PC-9 (cell line): ENCODE measurements at regions not wholly inside any gene's neighbourhood (a gene's known extent, or its start where the extent isn't known, plus 50 kb on each side); places are given as distances from the start of the nearest gene placed in this dataset.

ENCODE experiments used
- BruUV-seq: library from RNA; stranded (reverse); fragments of 400-500 nt; replicated peaks from 2 replicates; lab custom pipeline; 2021; lab: Mats Ljungman, UMichigan
- CTCF ChIA-PET: fragments of 300-600 bp; sonication (Branson Sonifier 250); formaldehyde crosslinking; loops from one replicate; lab custom pipeline; 2022; ENCODE audit warnings: antibody characterized with exemption; lab: Charles Lee
- POLR2A ChIA-PET: fragments of 300-600 bp; sonication (Branson Sonifier 250); formaldehyde crosslinking; loops from one replicate; lab custom pipeline; 2022; ENCODE audit warnings: antibody characterized with exemption; ENCODE audit not compliant: unreplicated experiment; lab: Charles Lee
- DNase-seq, 2 experiments: peaks; one replicate each; pipeline versions ENCODE4 v3.0.0 to v3.0.0-alpha.2; 2015 to 2022; ENCODE audit warnings: mixed read lengths in 1 of 2
- H2AFZ ChIP-seq: fragments of 200-600 bp; sonication (generic); 2 replicates; pipeline ENCODE4 v1.8.1; 2017; ENCODE audit warnings: antibody characterized with exemption
- H3F3A ChIP-seq: fragments of 200-600 bp; sonication (generic); 2 replicates; pipeline ENCODE4 v1.8.1; 2017; ENCODE audit warnings: antibody characterized with exemption, mild to moderate bottlenecking, low read depth; ENCODE audit not compliant: insufficient read depth
- H3K27ac ChIP-seq: fragments of 200-600 bp; sonication (generic); 2 replicates; pipeline ENCODE4 v1.6.1; 2016; ENCODE audit warnings: mixed run types
- H3K27me3 ChIP-seq: fragments of 200-600 bp; sonication (generic); 2 replicates; pipeline ENCODE4 v1.6.1; 2016; ENCODE audit warnings: low read depth, mixed run types; ENCODE audit not compliant: insufficient read depth
- H3K36me3 ChIP-seq: fragments of 200-600 bp; sonication (generic); 2 replicates; pipeline ENCODE4 v1.6.1; 2016; ENCODE audit warnings: low read depth, mixed run types
- H3K4me1 ChIP-seq: fragments of 200-600 bp; sonication (generic); replicated peaks from 2 replicates; pipeline ENCODE4 v1.6.1; 2016; ENCODE audit warnings: mixed run types; ENCODE audit not compliant: insufficient read depth
- H3K4me2 ChIP-seq: fragments of 200-600 bp; sonication (generic); 2 replicates; pipeline ENCODE4 v1.6.1; 2017; ENCODE audit warnings: mixed run types
- H3K4me3 ChIP-seq: fragments of 200-600 bp; sonication (generic); 2 replicates; pipeline ENCODE4 v1.6.1; 2016; ENCODE audit warnings: mixed run types
- H3K79me2 ChIP-seq: fragments of 200-600 bp; sonication (generic); 2 replicates; pipeline ENCODE4 v1.6.1; 2017; ENCODE audit warnings: low read depth, mixed run types
- H3K9me2 ChIP-seq: fragments of 200-600 bp; sonication (generic); 2 replicates; pipeline ENCODE4 v1.8.1; 2017; ENCODE audit warnings: mild to moderate bottlenecking; ENCODE audit not compliant: insufficient read depth
- H3K9me3 ChIP-seq: fragments of 200-600 bp; sonication (generic); 2 replicates; pipeline ENCODE4 v1.8.1; 2016; ENCODE audit warnings: low read depth; ENCODE audit not compliant: insufficient read depth
- H4K20me1 ChIP-seq: fragments of 200-600 bp; sonication (generic); 2 replicates; pipeline ENCODE4 v1.8.1; 2017; ENCODE audit not compliant: insufficient read depth
- EZH2 ChIP-seq: fragments of 200-600 bp; sonication (generic); IDR thresholded peaks from 2 replicates; pipeline ENCODE4 v1.8.0; 2017; ENCODE audit warnings: antibody characterized with exemption, low read depth
- intact Hi-C: fragments of 100-400 bp; cut with micrococcal nuclease; formaldehyde crosslinking; loops from one replicate; pipeline ENCODE4 v1.10.0; 2022; ENCODE audit not compliant: unreplicated experiment
- TF ChIP-seq, protein P1 (sequence below): fragments of 200-600 bp; sonication (generic); conservative IDR thresholded peaks from 2 replicates; pipeline ENCODE4 v1.6.1; 2017; ENCODE audit warnings: mixed run types, antibody characterized with exemption, mild to moderate bottlenecking, moderate library complexity

DNA sequence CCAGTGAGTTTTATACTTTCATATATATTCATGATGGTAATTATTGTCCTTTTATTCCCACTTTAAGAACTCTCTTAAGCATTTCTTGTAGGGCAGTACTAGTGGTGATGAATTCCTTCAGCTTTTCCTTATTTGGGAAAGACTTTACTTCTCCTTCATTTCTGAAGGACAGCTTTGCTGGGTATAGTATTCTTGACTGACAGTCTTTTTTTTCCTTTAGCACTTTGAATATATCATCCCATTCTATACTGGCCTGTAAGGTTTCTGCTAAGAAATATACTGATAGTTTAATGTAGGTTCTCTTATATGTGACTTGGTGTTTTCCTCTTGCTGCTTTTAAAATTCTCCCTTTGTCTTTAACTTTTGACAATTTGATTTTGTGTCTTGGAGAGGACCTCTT is 109.0 kb upstream of the FSTL4 start:
- TF ChIP-seq, protein P1, sequence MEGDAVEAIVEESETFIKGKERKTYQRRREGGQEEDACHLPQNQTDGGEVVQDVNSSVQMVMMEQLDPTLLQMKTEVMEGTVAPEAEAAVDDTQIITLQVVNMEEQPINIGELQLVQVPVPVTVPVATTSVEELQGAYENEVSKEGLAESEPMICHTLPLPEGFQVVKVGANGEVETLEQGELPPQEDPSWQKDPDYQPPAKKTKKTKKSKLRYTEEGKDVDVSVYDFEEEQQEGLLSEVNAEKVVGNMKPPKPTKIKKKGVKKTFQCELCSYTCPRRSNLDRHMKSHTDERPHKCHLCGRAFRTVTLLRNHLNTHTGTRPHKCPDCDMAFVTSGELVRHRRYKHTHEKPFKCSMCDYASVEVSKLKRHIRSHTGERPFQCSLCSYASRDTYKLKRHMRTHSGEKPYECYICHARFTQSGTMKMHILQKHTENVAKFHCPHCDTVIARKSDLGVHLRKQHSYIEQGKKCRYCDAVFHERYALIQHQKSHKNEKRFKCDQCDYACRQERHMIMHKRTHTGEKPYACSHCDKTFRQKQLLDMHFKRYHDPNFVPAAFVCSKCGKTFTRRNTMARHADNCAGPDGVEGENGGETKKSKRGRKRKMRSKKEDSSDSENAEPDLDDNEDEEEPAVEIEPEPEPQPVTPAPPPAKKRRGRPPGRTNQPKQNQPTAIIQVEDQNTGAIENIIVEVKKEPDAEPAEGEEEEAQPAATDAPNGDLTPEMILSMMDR: no peak
- TF ChIP-seq EZH2: no peak
- H3K4me3 ChIP-seq: no peak overlapping the region
- no peaks in the 10 kb centered on the region for H3K27me3 ChIP-seq
- ChIA-PET POLR2A (no interaction called here), CTCF (no interaction called here)
- DNase-seq: no peak
- H3F3A ChIP-seq: no peaks in the 10 kb centered on the region
- H3K9me3 ChIP-seq: peaks cover 15% of the 10 kb centered on the region
- H3K4me2 ChIP-seq: no peak overlapping the region
- no peaks in the 10 kb centered on the region for H3K36me3 ChIP-seq
- intact Hi-C loops: no loop called here
- no peaks in the 10 kb centered on the region for H3K4me1 ChIP-seq
- no peaks in the 10 kb centered on the region; the same call in 1 of the 2 replicates for H4K20me1 ChIP-seq
- no peaks in the 10 kb centered on the region for H3K79me2 ChIP-seq
- no peaks in the 10 kb centered on the region for H3K9me2 ChIP-seq
- no TSS peak for BruUV-seq
- no peak overlapping the region for H3K27ac ChIP-seq
- H2AFZ ChIP-seq: no peak overlapping the region

DNA sequence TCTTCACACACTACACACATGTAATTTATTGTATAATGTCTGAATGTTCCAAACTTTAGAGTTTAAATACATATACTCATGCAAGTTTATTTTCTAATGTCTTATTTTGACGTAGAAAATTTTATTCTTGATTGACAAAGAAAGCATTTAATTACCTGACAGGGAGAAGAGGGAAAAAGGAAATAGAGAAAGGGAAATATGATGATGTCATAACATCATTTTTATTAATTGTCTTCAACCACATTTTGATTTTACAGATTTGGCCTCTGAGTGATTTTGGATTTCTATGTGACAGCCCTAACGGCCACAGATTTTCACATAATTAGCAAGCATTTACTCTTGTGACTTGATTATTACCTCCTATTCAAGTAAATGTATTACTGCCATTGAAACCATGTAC is 106.1 kb upstream of the FSTL4 start:
- Histone ChIP-seq H3K4me3 (no peak overlapping the region), H3K9me2 (no peaks in the 10 kb centered on the region), H3K9me3 (peaks cover 15% of the 10 kb centered on the region), H3K4me1 (no peaks in the 10 kb centered on the region), H3K79me2 (no peaks in the 10 kb centered on the region), H2AFZ (no peak overlapping the region), H4K20me1 (no peaks in the 10 kb centered on the region; the same call in 1 of the 2 replicates), H3K36me3 (no peaks in the 10 kb centered on the region), H3K27me3 (no peaks in the 10 kb centered on the region), H3F3A (no peaks in the 10 kb centered on the region), H3K4me2 (no peak overlapping the region), H3K27ac (no peak overlapping the region)
- POLR2A ChIA-PET: no interaction called here
- no peak for TF ChIP-seq EZH2
- TF ChIP-seq, protein P1: no peak
- no TSS peak for BruUV-seq
- CTCF ChIA-PET: no interaction called here
- no peak for DNase-seq
- intact Hi-C loops: no loop called here

DNA sequence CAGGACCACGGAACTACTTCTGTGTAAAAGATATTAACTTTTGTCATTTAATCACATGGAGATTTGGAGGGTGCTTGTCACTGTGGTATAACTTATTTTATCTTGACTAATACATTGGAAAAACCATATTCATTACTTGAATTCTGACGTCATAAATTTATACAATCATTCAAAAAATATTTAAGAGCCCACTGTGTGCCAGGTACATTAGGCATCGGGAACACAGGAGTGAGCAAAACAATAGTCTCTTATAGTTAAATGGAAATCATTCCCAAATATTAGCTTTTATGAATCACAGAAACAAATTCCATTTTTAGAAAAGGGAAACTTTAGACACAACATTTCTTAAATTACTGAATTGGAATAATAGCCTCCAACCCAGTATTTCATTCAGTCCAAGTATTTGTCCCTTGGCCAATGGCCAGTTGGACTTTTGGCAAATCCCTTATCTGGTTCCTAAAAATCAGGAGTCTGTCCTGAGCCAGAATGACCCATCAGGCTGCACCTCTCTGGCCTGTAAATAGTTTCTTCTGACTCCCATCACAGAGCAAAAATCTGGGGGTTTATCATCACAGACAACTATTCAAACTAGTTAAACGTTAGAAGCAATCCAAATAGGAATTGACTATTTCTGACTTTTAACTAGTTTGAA is 104.3 kb upstream of the FSTL4 start:
- Histone ChIP-seq H3K79me2 (no peaks in the 10 kb centered on the region), H3K27ac (no peak overlapping the region), H3K4me1 (no peaks in the 10 kb centered on the region), H3K4me2 (no peak overlapping the region), H4K20me1 (no peaks in the 10 kb centered on the region; the same call in 1 of the 2 replicates), H3K4me3 (no peak overlapping the region), H2AFZ (no peak overlapping the region), H3K9me2 (no peaks in the 10 kb centered on the region), H3K36me3 (no peaks in the 10 kb centered on the region), H3K27me3 (no peaks in the 10 kb centered on the region), H3F3A (no peaks in the 10 kb centered on the region), H3K9me3 (peaks cover 10% of the 10 kb centered on the region; the same call in 1 of the 2 replicates)
- no TSS peak for BruUV-seq
- no peak for DNase-seq
- ChIA-PET CTCF (no interaction called here), POLR2A (no interaction called here)
- TF ChIP-seq, protein P1: no peak
- no peak for TF ChIP-seq EZH2
- intact Hi-C loops: no loop called here
